ENCODE measurements at regions not wholly inside any gene's neighbourhood (a gene's known extent, or its start where the extent isn't known, plus 50 kb on each side); places are given as distances from the start of the nearest gene placed in this dataset.

GRCh38 chr3:158983216-158984099, 181.6 kb downstream of the MFSD1 start (continued):
- TF ChIP-seq BACH2 (CRISPR knock-in tag; IDR thresholded peaks at IDR 0.05; ENCODE audit: borderline replicate concordance): no peak
- TF ChIP-seq CSRNP3 (CRISPR knock-in tag; IDR thresholded peaks at IDR 0.05): peak; percentile 71; the same call in 1 of the 2 replicates

GRCh38 chr3:158991146-158991705, 189.4 kb downstream of the MFSD1 start:
- ATAC-seq: no peak
- TF ChIP-seq TSHZ2 (CRISPR knock-in tag; IDR thresholded peaks at IDR 0.05) (no peak), TOX (CRISPR knock-in tag; IDR thresholded peaks at IDR 0.05; ENCODE audit: borderline replicate concordance) (no peak), POU6F1 (CRISPR knock-in tag; IDR thresholded peaks at IDR 0.05; ENCODE audit: borderline replicate concordance, low read depth) (no peak), GLIS3 (CRISPR knock-in tag; IDR thresholded peaks at IDR 0.05) (no peak), ARNTL (CRISPR knock-in tag; IDR thresholded peaks at IDR 0.05; ENCODE audit: borderline replicate concordance, low read depth) (no peak), ZNF70 (CRISPR knock-in tag; IDR thresholded peaks at IDR 0.05) (no peak), PPARA (CRISPR knock-in tag; IDR thresholded peaks at IDR 0.05; ENCODE audit: borderline replicate concordance) (no peak), CSDC2 (CRISPR knock-in tag; IDR thresholded peaks at IDR 0.05) (no peak), ZNF565 (CRISPR knock-in tag; conservative IDR thresholded peaks at IDR 0.05; ENCODE audit: low read depth) (no peak), TCF4 (CRISPR knock-in tag; IDR thresholded peaks at IDR 0.05; ENCODE audit: borderline replicate concordance) (no peak), RARB (CRISPR knock-in tag; IDR thresholded peaks at IDR 0.05) (no peak)
- TF ChIP-seq, protein P1, sequence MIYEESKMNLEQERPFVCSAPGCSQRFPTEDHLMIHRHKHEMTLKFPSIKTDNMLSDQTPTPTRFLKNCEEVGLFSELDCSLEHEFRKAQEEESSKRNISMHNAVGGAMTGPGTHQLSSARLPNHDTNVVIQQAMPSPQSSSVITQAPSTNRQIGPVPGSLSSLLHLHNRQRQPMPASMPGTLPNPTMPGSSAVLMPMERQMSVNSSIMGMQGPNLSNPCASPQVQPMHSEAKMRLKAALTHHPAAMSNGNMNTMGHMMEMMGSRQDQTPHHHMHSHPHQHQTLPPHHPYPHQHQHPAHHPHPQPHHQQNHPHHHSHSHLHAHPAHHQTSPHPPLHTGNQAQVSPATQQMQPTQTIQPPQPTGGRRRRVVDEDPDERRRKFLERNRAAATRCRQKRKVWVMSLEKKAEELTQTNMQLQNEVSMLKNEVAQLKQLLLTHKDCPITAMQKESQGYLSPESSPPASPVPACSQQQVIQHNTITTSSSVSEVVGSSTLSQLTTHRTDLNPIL (CRISPR knock-in tag; IDR thresholded peaks at IDR 0.05; ENCODE audit: low read depth): no peak

DNA sequence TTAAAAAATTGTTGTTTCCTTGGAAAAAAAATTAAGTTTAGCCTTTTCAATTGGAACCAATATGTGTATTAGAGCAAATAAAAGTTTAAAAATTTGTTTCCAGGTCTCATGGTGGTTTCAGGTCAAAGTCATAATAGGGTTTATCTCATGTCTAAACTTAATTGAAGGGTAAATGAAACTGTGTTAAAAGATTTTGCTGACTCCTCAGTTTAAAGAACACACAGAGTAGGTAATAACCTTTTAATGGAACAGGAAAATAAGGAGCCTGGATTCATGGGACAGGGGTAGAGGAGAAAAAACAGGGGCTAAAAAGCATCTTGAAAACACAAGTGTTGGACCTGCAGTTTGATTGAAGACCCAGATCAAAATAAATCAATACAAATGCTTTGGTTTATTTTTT, 190.6 kb downstream of the MFSD1 start:
- TF ChIP-seq ZNF8 (CRISPR knock-in tag; IDR thresholded peaks at IDR 0.05) (no peak), BACH2 (CRISPR knock-in tag; IDR thresholded peaks at IDR 0.05; ENCODE audit: borderline replicate concordance) (no peak), ESRRG (CRISPR knock-in tag; IDR thresholded peaks at IDR 0.05) (no peak), POU6F1 (CRISPR knock-in tag; IDR thresholded peaks at IDR 0.05; ENCODE audit: borderline replicate concordance, low read depth) (no peak), RARB (CRISPR knock-in tag; IDR thresholded peaks at IDR 0.05) (no peak)
- no peak for ATAC-seq

- no peak for ATAC-seq
- TF ChIP-seq SNAI2 (CRISPR knock-in tag; IDR thresholded peaks at IDR 0.05) (no peak), ISL1 (CRISPR knock-in tag; IDR thresholded peaks at IDR 0.05) (no peak), RARB (CRISPR knock-in tag; IDR thresholded peaks at IDR 0.05) (no peak), CSRNP3 (CRISPR knock-in tag; IDR thresholded peaks at IDR 0.05) (no peak), ZFP30 (CRISPR knock-in tag; IDR thresholded peaks at IDR 0.05) (no peak), BACH2 (CRISPR knock-in tag; IDR thresholded peaks at IDR 0.05; ENCODE audit: borderline replicate concordance) (no peak), OSR1 (CRISPR knock-in tag; IDR thresholded peaks at IDR 0.05) (no peak), PATZ1 (CRISPR knock-in tag; IDR thresholded peaks at IDR 0.05; ENCODE audit: borderline replicate concordance) (no peak), TOX (CRISPR knock-in tag; IDR thresholded peaks at IDR 0.05; ENCODE audit: borderline replicate concordance) (no peak), ZNF565 (CRISPR knock-in tag; conservative IDR thresholded peaks at IDR 0.05; ENCODE audit: low read depth) (no peak), CSDC2 (CRISPR knock-in tag; IDR thresholded peaks at IDR 0.05) (no peak), ZNF70 (CRISPR knock-in tag; IDR thresholded peaks at IDR 0.05) (no peak), ESRRG (CRISPR knock-in tag; IDR thresholded peaks at IDR 0.05) (no peak), TCF4 (CRISPR knock-in tag; IDR thresholded peaks at IDR 0.05; ENCODE audit: borderline replicate concordance) (no peak), PPARA (CRISPR knock-in tag; IDR thresholded peaks at IDR 0.05; ENCODE audit: borderline replicate concordance) (no peak)
These were observed 192.5 kb downstream of the MFSD1 start for GRCh38 chr3:158994386-158994785.

All from SK-N-SH treated with all-trans-retinoic acid at 6 μM for 48 hours (cell line).